Activated CD8-positive, alpha-beta T cell treated with anti-CD3 and anti-CD28 coated beads, Interleukin-2, amount 10 ng/mL, durations not matched to agents 7 days and 5 days (primary cell): ENCODE measurements at regions not wholly inside any gene's neighbourhood (a gene's known extent, or its start where the extent isn't known, plus 50 kb on each side); places are given as distances from the start of the nearest gene placed in this dataset.

Experiments
- ATAC-seq: fragments of 150-1000 bp; cut with Tn5 transposase; one replicate; pipeline ENCODE4 v1.10.0; 2021; ENCODE audit warnings: moderate library complexity
- CTCF ChIA-PET: fragments of 350-600 bp; sonication (Branson Sonifier 250); formaldehyde crosslinking; loops from one replicate; lab custom pipeline; 2021; ENCODE audit warnings: antibody characterized with exemption; lab: Charles Lee
- POLR2A ChIA-PET: fragments of 350-600 bp; sonication (Branson Sonifier 250); formaldehyde crosslinking; loops from one replicate; lab custom pipeline; 2021; ENCODE audit warnings: antibody characterized with exemption; lab: Charles Lee
- DNase-seq: peaks from one replicate; pipeline ENCODE4 v3.0.0-alpha.2; 2020
- H3K27ac Mint-ChIP-seq: one replicate; pipeline ENCODE4 v1.8.0; 2021; ENCODE audit warnings: mild to moderate bottlenecking, mixed read lengths
- H3K27me3 Mint-ChIP-seq: one replicate; pipeline ENCODE4 v1.8.0; 2021; ENCODE audit warnings: low read depth, mixed read lengths
- H3K36me3 Mint-ChIP-seq: one replicate; pipeline ENCODE4 v1.8.0; 2021; ENCODE audit warnings: low read depth, mixed read lengths
- H3K4me1 Mint-ChIP-seq: one replicate; pipeline ENCODE4 v1.8.0; 2021; ENCODE audit warnings: low read depth, mixed read lengths
- H3K4me3 Mint-ChIP-seq: one replicate; pipeline ENCODE4 v1.8.0; 2021; ENCODE audit warnings: mild to moderate bottlenecking, mixed read lengths
- H3K9me3 Mint-ChIP-seq: one replicate; pipeline ENCODE4 v1.8.0; 2022; ENCODE audit warnings: mixed read lengths; ENCODE audit not compliant: insufficient read depth

DNA sequence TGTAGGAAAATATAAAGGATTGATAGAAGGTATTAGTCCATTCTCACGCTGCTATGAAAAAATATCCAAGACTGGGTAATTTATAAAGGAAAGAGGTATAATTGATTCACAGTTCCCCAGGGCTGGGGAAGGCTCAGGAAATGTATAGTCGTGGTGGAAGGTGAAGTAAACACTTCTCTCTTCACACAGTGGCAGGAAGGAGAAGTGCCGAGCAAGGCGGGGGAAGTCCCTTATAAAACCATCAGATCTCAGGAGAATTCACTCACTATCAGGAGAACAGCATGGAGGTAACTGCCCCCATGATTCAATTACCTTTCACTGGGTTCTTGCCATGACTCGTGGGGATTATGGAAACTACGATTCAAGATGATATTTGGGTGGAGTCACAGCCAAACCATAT is 1806.0 kb downstream of the MRPL39 start:
- no peak for ATAC-seq
- no peaks in the 10 kb centered on the region for H3K36me3 Mint-ChIP-seq
- no peaks in the 10 kb centered on the region for H3K4me1 Mint-ChIP-seq
- ChIA-PET POLR2A (no interaction called here), CTCF (no interaction called here)
- no peaks in the 10 kb centered on the region for H3K27me3 Mint-ChIP-seq
- H3K27ac Mint-ChIP-seq, result no peak overlapping the region
- no peak for DNase-seq
- no peak overlapping the region for H3K4me3 Mint-ChIP-seq
- H3K9me3 Mint-ChIP-seq, result no peaks in the 10 kb centered on the region

DNA sequence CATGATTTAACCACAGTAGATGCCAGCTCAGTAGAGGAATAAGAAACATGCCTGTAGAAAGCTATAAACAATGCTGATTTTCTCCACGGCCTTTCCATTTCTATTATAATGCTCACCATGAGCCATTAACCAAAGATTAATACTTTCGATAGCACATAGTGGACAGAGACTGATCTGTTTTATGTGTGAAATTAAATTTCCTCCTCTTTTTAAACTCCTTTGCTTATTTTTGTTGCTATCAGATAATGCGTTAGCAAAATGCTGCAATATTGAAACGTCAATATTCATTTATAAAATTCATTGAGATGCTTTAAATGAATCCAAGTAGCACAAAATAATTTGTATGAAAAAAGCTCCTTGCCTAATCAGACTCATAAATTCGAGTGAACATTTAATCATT is 1807.9 kb downstream of the MRPL39 start:
- no peaks in the 10 kb centered on the region for H3K27me3 Mint-ChIP-seq
- POLR2A ChIA-PET, result no interaction called here
- DNase-seq, result no peak
- no peak overlapping the region for H3K4me3 Mint-ChIP-seq
- no peak overlapping the region for H3K27ac Mint-ChIP-seq
- H3K36me3 Mint-ChIP-seq, result no peaks in the 10 kb centered on the region
- no peak for ATAC-seq
- H3K9me3 Mint-ChIP-seq, result no peaks in the 10 kb centered on the region
- no peaks in the 10 kb centered on the region for H3K4me1 Mint-ChIP-seq
- CTCF ChIA-PET, result interaction anchor here (1.2 kb wide), 1 partner anchor 169 kb away, joined by 3 read pairs; no protein-coding TSS in a partner anchor

DNA sequence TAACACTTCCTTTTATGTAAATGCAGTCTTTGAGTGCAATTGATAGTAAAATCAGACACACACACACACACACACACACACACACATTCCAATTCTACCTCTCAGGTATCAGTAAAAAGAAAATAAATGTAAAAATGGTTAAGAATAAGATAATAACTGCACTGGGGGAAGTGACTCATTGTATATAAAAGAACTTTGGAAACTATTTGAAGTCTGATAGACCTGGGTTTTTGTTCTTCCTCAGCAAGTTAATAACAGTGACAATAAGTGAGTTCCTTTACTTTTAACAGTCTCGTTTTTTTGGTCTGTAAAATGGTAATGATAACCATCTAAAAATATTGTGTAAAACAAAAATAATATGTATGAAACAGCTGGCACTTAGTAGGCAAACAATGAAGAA is 1815.0 kb downstream of the MRPL39 start:
- H3K36me3 Mint-ChIP-seq, result no peaks in the 10 kb centered on the region
- H3K4me1 Mint-ChIP-seq, result no peaks in the 10 kb centered on the region
- DNase-seq (no peak), ATAC-seq (no peak)
- no peak overlapping the region for H3K4me3 Mint-ChIP-seq
- no peaks in the 10 kb centered on the region for H3K27me3 Mint-ChIP-seq
- no peak overlapping the region for H3K27ac Mint-ChIP-seq
- ChIA-PET POLR2A (no interaction called here), CTCF (no interaction called here)
- H3K9me3 Mint-ChIP-seq, result no peaks in the 10 kb centered on the region

DNA sequence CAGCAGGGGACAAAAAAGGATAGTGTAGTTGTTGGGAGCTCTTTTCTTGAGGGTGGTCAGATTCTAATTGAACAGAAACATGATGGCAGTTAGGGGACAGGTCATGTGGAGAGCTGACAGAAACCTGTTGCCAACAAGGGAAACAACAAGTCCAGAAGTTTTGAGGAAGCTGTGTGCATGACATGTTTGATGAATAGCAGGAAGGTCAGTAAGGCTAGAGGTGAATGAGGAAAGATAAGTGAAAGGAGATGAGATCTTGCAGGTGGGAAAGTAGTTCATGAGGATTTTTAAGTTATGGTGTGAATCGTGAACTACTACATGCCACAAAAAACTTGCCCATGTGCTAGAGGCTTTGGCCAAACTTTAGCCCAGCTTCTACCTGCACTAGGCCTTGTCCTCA is 1817.4 kb downstream of the MRPL39 start:
- H3K27ac Mint-ChIP-seq, result no peak overlapping the region
- ChIA-PET POLR2A (no interaction called here), CTCF (no interaction called here)
- no peaks in the 10 kb centered on the region for H3K9me3 Mint-ChIP-seq
- H3K4me3 Mint-ChIP-seq, result no peak overlapping the region
- no peaks in the 10 kb centered on the region for H3K36me3 Mint-ChIP-seq
- no peaks in the 10 kb centered on the region for H3K27me3 Mint-ChIP-seq
- no peak for DNase-seq
- no peaks in the 10 kb centered on the region for H3K4me1 Mint-ChIP-seq
- ATAC-seq, result no peak

DNA sequence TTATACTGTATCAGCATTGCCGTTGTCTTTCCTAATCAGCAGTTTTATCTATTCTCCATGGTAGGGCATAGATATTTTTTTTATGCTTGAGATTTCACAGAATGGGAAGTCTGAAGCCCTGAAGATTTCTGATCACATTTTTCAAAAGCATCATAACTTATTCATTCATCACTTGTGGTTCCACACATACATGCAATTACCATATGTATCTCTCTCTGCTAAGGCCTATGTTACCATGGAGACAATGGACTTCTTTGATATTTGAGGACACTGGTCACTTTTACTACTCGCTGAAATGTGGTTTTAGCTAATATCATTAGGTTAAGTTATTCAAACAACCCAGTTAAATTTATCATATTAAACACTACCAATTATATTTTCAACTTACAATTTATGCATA is 1827.0 kb downstream of the MRPL39 start:
- ChIA-PET POLR2A (no interaction called here), CTCF (no interaction called here)
- no peak overlapping the region for H3K4me3 Mint-ChIP-seq
- ATAC-seq (no peak), DNase-seq (no peak)
- no peaks in the 10 kb centered on the region for H3K27me3 Mint-ChIP-seq
- no peaks in the 10 kb centered on the region for H3K4me1 Mint-ChIP-seq
- H3K9me3 Mint-ChIP-seq, result no peaks in the 10 kb centered on the region
- no peak overlapping the region for H3K27ac Mint-ChIP-seq
- no peaks in the 10 kb centered on the region for H3K36me3 Mint-ChIP-seq

DNA sequence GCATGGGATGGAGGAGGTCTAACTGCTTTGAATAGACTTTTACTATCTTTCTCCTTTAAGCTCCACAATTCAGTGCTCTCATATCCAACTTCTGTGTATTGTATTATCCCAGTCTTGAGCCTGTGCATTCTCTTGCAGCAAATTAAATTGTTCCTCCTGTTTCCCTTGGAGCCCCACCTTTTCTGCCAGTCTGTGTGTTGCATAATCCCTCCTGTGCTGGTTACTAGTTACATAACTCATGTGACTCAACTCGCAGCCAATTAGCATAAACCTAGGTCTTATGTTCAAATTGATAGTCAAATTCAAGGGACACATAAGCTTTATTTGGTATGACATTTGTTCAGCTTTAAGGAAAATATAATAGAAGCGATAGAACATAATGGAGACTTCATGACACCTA is 1863.5 kb downstream of the MRPL39 start:
- Mint-ChIP-seq H3K36me3 (no peaks in the 10 kb centered on the region), H3K27ac (no peak overlapping the region), H3K27me3 (no peaks in the 10 kb centered on the region), H3K4me3 (no peak overlapping the region), H3K9me3 (no peaks in the 10 kb centered on the region), H3K4me1 (no peaks in the 10 kb centered on the region)
- ChIA-PET POLR2A (no interaction called here), CTCF (no interaction called here)
- ATAC-seq (no peak), DNase-seq (no peak)

DNA sequence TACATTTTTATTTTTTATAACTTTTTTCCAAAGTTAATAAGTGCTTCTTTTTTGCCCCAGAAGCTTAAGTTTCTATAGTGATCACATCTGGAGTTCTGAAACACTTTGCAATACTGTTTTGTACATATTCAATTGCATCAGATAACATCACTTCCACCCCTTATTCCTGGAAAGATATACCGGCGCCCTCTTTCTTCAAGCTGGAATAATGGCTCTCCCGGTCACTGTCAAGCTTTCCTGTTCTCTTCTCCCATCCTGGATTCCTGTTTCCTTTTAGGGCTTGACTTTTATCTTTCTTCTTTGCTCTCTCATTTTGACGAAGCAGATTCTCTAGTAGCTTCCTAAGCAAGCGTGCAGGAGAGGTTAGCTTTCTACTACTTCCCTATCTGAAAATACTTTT is 1866.8 kb downstream of the MRPL39 start:
- no peak overlapping the region for H3K4me3 Mint-ChIP-seq
- ChIA-PET CTCF (no interaction called here), POLR2A (no interaction called here)
- H3K4me1 Mint-ChIP-seq, result no peaks in the 10 kb centered on the region
- no peaks in the 10 kb centered on the region for H3K27me3 Mint-ChIP-seq
- H3K9me3 Mint-ChIP-seq, result no peaks in the 10 kb centered on the region
- no peak for ATAC-seq
- DNase-seq, result no peak
- no peaks in the 10 kb centered on the region for H3K36me3 Mint-ChIP-seq
- no peak overlapping the region for H3K27ac Mint-ChIP-seq

DNA sequence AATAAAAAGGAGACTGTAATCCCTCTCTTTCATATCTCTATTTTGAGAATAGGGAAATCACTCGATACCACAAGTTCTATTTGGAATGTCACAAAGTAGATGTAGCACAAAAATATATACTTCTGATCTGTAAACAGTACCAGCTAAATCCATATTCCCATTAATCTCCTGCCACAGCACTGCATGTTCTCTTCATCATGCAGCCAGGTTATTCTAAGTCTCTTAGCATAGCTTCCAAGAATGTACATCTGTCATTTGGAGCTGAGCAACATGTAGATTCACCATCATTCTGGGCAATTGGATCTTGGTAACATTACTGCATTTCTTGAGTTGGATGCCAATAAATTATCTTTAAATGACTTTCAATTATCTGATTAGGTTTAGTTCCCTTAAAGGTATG is 1874.5 kb downstream of the MRPL39 start:
- DNase-seq (no peak), ATAC-seq (no peak)
- H3K9me3 Mint-ChIP-seq, result no peaks in the 10 kb centered on the region
- no peaks in the 10 kb centered on the region for H3K27me3 Mint-ChIP-seq
- POLR2A ChIA-PET, result no interaction called here
- no peak overlapping the region for H3K4me3 Mint-ChIP-seq
- CTCF ChIA-PET, result no interaction called here
- no peaks in the 10 kb centered on the region for H3K36me3 Mint-ChIP-seq
- no peaks in the 10 kb centered on the region for H3K4me1 Mint-ChIP-seq
- H3K27ac Mint-ChIP-seq, result no peak overlapping the region

DNA sequence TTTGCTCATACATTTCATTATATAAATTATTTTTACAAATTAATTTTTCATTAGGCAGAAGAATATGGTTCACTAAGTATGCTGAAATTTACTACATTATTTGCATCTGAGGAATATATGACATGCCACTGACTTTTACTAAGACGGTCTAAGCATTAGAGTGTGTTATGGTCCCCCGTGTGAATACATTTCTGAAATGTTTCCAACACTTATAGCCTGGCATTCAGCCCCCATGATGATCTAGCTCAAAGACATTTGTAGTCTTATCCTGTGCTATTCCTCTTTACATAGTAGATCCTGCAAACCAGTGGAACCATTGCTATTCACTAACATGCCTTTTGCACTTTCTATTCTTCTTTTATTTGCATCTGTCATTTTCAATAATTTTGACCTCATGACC is 1878.0 kb downstream of the MRPL39 start:
- no peaks in the 10 kb centered on the region for H3K36me3 Mint-ChIP-seq
- H3K27ac Mint-ChIP-seq, result no peak overlapping the region
- POLR2A ChIA-PET, result no interaction called here
- no peaks in the 10 kb centered on the region for H3K27me3 Mint-ChIP-seq
- DNase-seq, result no peak
- H3K4me3 Mint-ChIP-seq, result no peak overlapping the region
- H3K9me3 Mint-ChIP-seq, result no peaks in the 10 kb centered on the region
- CTCF ChIA-PET, result no interaction called here
- no peaks in the 10 kb centered on the region for H3K4me1 Mint-ChIP-seq
- ATAC-seq, result no peak

DNA sequence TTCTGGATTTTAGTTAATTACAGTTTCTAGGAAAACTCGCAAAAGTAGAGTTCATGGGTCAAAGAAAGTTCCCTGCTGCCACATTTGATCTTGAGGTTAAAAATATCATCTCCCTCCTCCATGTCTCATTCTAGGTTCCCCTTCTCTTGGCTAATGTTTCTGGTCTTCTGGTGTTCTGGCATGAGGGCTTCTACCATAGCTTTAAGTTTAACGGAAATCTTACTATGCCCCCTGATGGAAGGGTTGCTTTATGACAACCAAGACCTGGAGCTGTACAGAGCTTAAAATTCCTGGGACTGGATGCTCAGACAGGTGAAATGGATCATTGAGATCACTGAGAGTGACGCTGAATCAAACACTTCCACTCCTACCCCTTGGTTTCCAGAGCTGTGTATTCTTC is 1881.7 kb downstream of the MRPL39 start:
- ChIA-PET POLR2A (no interaction called here), CTCF (no interaction called here)
- ATAC-seq, result no peak
- Mint-ChIP-seq H3K36me3 (no peaks in the 10 kb centered on the region), H3K27ac (no peak overlapping the region), H3K27me3 (no peaks in the 10 kb centered on the region), H3K4me1 (no peaks in the 10 kb centered on the region), H3K4me3 (no peak overlapping the region), H3K9me3 (no peaks in the 10 kb centered on the region)
- DNase-seq, result no peak

DNA sequence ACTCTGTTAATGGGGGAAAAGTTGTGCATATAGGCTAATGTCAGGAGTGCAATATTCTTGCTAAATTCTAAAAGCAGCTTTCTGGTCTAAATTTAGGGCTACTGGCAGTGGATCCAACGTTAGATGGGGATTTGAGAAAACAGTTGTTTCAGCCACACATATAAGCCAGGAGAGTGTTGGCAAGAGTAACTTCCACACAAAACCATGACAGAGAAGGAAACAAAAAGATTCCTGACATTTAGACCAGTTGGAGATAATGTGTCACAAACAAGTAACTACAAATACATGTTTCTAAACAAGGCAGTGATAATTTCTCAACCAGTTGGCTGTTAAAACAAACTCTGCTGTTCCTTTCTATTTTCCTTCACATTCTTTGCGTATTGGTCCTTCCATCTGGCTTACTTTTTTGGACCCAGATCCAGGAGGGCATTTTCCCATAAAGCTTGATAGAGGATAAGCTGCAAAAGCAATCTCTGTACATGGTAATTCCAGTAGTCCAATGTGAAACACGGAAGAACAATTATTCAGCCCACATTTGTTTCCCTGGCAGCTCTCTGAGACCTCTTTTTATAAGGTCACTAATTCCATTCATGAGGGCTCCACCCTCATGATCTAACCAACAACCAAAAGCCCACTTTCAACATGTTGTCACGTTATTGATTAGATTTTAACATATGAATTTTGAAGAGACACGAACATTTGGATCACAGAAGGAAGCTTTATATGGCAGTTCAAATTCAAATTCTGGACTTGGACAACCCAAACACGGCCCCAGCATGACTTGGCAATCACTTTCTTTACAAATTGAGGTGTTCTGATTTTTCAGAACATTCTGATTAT is 1888.6 kb downstream of the MRPL39 start:
- H3K9me3 Mint-ChIP-seq, result no peaks in the 10 kb centered on the region
- ATAC-seq (no peak), DNase-seq (no peak)
- ChIA-PET CTCF (no interaction called here), POLR2A (no interaction called here)
- no peak overlapping the region for H3K27ac Mint-ChIP-seq
- H3K4me1 Mint-ChIP-seq, result no peaks in the 10 kb centered on the region
- no peaks in the 10 kb centered on the region for H3K36me3 Mint-ChIP-seq
- H3K27me3 Mint-ChIP-seq, result peaks cover 7% of the 10 kb centered on the region
- no peak overlapping the region for H3K4me3 Mint-ChIP-seq

DNA sequence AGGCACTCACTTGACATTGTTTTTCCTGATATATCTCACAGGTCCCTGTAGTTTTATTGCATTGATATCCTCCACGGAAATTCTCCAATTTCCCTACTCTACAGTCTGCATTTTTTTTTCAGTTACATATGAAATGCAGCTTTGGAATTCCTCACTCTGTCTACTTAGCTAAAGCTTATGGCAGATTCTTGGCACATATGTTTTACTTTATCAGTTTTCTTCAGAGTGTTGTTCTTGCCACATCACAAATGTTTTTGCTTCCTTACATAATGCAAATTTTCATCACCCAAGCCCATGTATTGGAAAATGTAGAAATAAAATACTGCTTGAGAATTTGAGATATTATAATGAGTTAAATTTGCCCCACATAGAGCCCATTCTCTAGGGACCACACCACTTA is 1895.1 kb downstream of the MRPL39 start:
- ChIA-PET CTCF (no interaction called here), POLR2A (no interaction called here)
- no peaks in the 10 kb centered on the region for H3K9me3 Mint-ChIP-seq
- no peak for DNase-seq
- H3K36me3 Mint-ChIP-seq, result no peaks in the 10 kb centered on the region
- no peak overlapping the region for H3K27ac Mint-ChIP-seq
- H3K27me3 Mint-ChIP-seq, result peaks cover 3% of the 10 kb centered on the region
- H3K4me1 Mint-ChIP-seq, result no peaks in the 10 kb centered on the region
- ATAC-seq, result no peak
- no peak overlapping the region for H3K4me3 Mint-ChIP-seq

DNA sequence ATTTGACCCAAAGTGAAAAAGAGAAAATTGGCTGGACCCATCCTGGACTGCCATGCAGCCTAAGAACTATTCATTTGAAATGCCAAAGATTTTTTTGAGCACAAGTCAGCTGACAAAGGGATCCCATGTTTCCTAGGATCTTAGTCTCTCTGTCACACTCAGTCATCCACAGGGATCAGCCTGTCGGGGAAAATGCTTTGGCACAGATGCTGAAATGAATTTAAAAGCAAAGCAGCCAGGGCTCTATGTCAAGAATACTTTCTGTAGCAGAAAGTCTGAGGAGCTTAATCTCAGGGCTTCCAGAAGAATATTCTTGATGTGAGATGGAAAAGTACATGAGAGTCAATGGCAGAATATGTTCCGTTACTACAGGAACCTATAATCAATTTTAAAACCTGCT is 1900.8 kb downstream of the MRPL39 start:
- Mint-ChIP-seq H3K36me3 (no peaks in the 10 kb centered on the region), H3K4me3 (no peak overlapping the region), H3K4me1 (no peaks in the 10 kb centered on the region), H3K27me3 (no peaks in the 10 kb centered on the region), H3K9me3 (no peaks in the 10 kb centered on the region), H3K27ac (no peak overlapping the region)
- POLR2A ChIA-PET, result no interaction called here
- CTCF ChIA-PET, result no interaction called here
- DNase-seq, result no peak
- no peak for ATAC-seq
